Lower lobe of right lung (tissue), 2 donors: ENCODE measurements at regions not wholly inside any gene's neighbourhood (a gene's known extent, or its start where the extent isn't known, plus 50 kb on each side); places are given as distances from the start of the nearest gene placed in this dataset.

Experiments used
- ATAC-seq, 2 donors: fragments of 200-7000 bp; cut with Tn5 transposase; one replicate each; pipeline ENCODE4 v1.9.1; 2020 to 2022; ENCODE audit warnings: mild to moderate bottlenecking in 2 of 2, moderate library complexity in 2 of 2
- DNase-seq: peaks from one replicate; pipeline ENCODE4 v3.0.0-alpha.2; 2020
- H3K27ac ChIP-seq: fragments of 200-600 bp; one replicate; pipeline ENCODE4 v1.8.0; 2022
- H3K27me3 ChIP-seq: fragments of 200-600 bp; one replicate; pipeline ENCODE4 v1.8.0; 2022; ENCODE audit warnings: low read depth
- H3K36me3 ChIP-seq: fragments of 200-600 bp; one replicate; pipeline ENCODE4 v1.8.0; 2022; ENCODE audit warnings: mild to moderate bottlenecking
- H3K4me1 ChIP-seq: fragments of 200-600 bp; one replicate; pipeline ENCODE4 v1.8.0; 2022
- H3K4me3 ChIP-seq: fragments of 200-600 bp; one replicate; pipeline ENCODE4 v1.8.0; 2022; ENCODE audit warnings: mild to moderate bottlenecking
- H3K9me3 ChIP-seq: fragments of 200-600 bp; one replicate; pipeline ENCODE4 v1.8.0; 2022
- CTCF ChIP-seq: fragments of 200-600 bp; IDR thresholded peaks from one replicate; pipeline ENCODE4 v1.8.0; 2022; ENCODE audit warnings: antibody characterized with exemption, mild to moderate bottlenecking
- intact Hi-C: fragments of 100-400 bp; cut with DNase I; formaldehyde crosslinking; loops from one replicate; pipeline ENCODE4 v1.11.0; 2022
- donor health status: DM: no; HTN: yes; CAD: no; lungs with severe emphysema.

- H3K9me3 ChIP-seq: no peaks in the 10 kb centered on the region
- H3K27me3 ChIP-seq: no peaks in the 10 kb centered on the region
- no peak for TF ChIP-seq CTCF
- no peaks in the 10 kb centered on the region for H3K36me3 ChIP-seq
- no peak for DNase-seq
- ATAC-seq: peak; percentile 32 to 41
- no peak overlapping the region for H3K4me3 ChIP-seq
- H3K27ac ChIP-seq: no peak overlapping the region
- H3K4me1 ChIP-seq: no peaks in the 10 kb centered on the region
- intact Hi-C loops: no loop called here
Observed at GRCh38 chr4:35525192-35525978, 718.9 kb downstream of the ARAP2 start.

GRCh38 chr4:35526456-35526855 lies 717.9 kb downstream of the ARAP2 start:
- Histone ChIP-seq H3K27me3 (no peaks in the 10 kb centered on the region), H3K9me3 (no peaks in the 10 kb centered on the region), H3K4me3 (no peak overlapping the region), H3K36me3 (no peaks in the 10 kb centered on the region), H3K27ac (no peak overlapping the region), H3K4me1 (no peaks in the 10 kb centered on the region)
- no peak for TF ChIP-seq CTCF
- intact Hi-C loops: no loop called here
- ATAC-seq (no peak), DNase-seq (no peak)

- H3K4me1 ChIP-seq: no peaks in the 10 kb centered on the region
- DNase-seq (no peak), ATAC-seq (no peak)
- H3K4me3 ChIP-seq: no peak overlapping the region
- H3K27ac ChIP-seq: no peak overlapping the region
- no peak for TF ChIP-seq CTCF
- H3K36me3 ChIP-seq: no peaks in the 10 kb centered on the region
- no peaks in the 10 kb centered on the region for H3K9me3 ChIP-seq
- no peaks in the 10 kb centered on the region for H3K27me3 ChIP-seq
- intact Hi-C loops: no loop called here
Observed at GRCh38 chr4:35534962-35535361, 709.4 kb downstream of the ARAP2 start.

- Histone ChIP-seq H3K27ac (no peak overlapping the region), H3K9me3 (no peaks in the 10 kb centered on the region), H3K4me1 (no peaks in the 10 kb centered on the region), H3K27me3 (no peaks in the 10 kb centered on the region), H3K4me3 (no peak overlapping the region), H3K36me3 (no peaks in the 10 kb centered on the region)
- intact Hi-C loops: no loop called here
- DNase-seq (no peak), ATAC-seq (no peak)
- no peak for TF ChIP-seq CTCF
Observed at GRCh38 chr4:35538807-35539206, 705.5 kb downstream of the ARAP2 start.

- Histone ChIP-seq H3K27me3 (no peaks in the 10 kb centered on the region), H3K27ac (no peak overlapping the region), H3K4me1 (no peaks in the 10 kb centered on the region), H3K36me3 (no peaks in the 10 kb centered on the region), H3K4me3 (no peak overlapping the region), H3K9me3 (no peaks in the 10 kb centered on the region)
- TF ChIP-seq CTCF: no peak
- intact Hi-C loops: no loop called here
- DNase-seq (no peak), ATAC-seq (no peak)
Observed at GRCh38 chr4:35539404-35540055, 704.8 kb downstream of the ARAP2 start.
